ENCODE measurements at regions not wholly inside any gene's neighbourhood (a gene's known extent, or its start where the extent isn't known, plus 50 kb on each side); places are given as distances from the start of the nearest gene placed in this dataset.
A peak's percentile ranks its signal among the peaks of the same experiment; 100 is the strongest.

DNA sequence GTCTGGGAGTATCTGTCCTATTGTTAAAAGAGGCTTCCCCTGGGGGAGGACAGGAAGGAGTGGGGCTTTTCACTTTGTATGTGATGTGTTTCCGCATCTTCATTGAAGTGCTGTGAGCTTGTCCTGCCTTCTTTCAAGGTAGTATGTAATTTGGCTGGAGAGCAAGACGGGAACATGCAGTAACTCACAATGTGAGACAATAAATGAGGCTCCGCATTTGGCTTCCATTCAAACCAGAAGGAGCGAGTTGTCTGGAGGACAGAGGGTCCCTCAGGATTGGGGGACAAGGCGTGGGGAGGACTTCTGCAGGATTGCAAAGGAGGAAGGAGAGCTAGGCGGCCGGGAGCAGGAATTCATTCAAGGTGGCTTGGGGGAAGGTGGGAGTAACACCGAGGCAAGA, 203.5 kb downstream of the RBFOX3 start:
- Histone ChIP-seq H3K9me3 (no peaks in the 10 kb centered on the region), H3K27ac (no peak overlapping the region), H3K4me1 (replicated peaks) (no peaks in the 10 kb centered on the region), H3K27me3 (replicated peaks; ENCODE audit: insufficient read depth) (peaks cover 8% of the 10 kb centered on the region), H3K4me3 (no peak overlapping the region), H3K36me3 (no peaks in the 10 kb centered on the region)
- 7% methylated on average over 8 of the region's 8 CpGs for WGBS
- DNase-seq (ENCODE audit: low spot score), result peak; percentile 32
- intact Hi-C loops (cut with DNase I), result no loop called here
- TF ChIP-seq POLR2A (IDR thresholded peaks at IDR 0.05), result no peak
- no peak for TF ChIP-seq CTCF (IDR thresholded peaks at IDR 0.05)
- TF ChIP-seq POLR2AphosphoS5 (IDR thresholded peaks at IDR 0.05), result peak; percentile 55

- 45% methylated on average over 16 of the region's 16 CpGs for WGBS
- H3K27me3 ChIP-seq (replicated peaks; ENCODE audit: insufficient read depth), result peaks cover 13% of the 10 kb centered on the region
Observed at GRCh38 chr17:79406316-79406715, 204.5 kb downstream of the RBFOX3 start.

GRCh38 chr17:79405823-79406222, 205.0 kb downstream of the RBFOX3 start:
- whole genome bisulfite sequencing, result 100% methylated on average over 1 of the region's 1 CpG
- Histone ChIP-seq H3K9me3 (no peaks in the 10 kb centered on the region), H3K27ac (no peak overlapping the region), H3K27me3 (replicated peaks; ENCODE audit: insufficient read depth) (peaks cover 13% of the 10 kb centered on the region), H3K4me1 (replicated peaks) (no peaks in the 10 kb centered on the region), H3K36me3 (no peaks in the 10 kb centered on the region), H3K4me3 (no peak overlapping the region)
- DNase-seq (ENCODE audit: low spot score), result no peak
- intact Hi-C loops (cut with DNase I), result no loop called here
- TF ChIP-seq POLR2AphosphoS5 (IDR thresholded peaks at IDR 0.05) (no peak), CTCF (IDR thresholded peaks at IDR 0.05) (no peak), POLR2A (IDR thresholded peaks at IDR 0.05) (no peak)

More at GRCh38 chr17:79406316-79406715, 204.5 kb downstream of the RBFOX3 start:
- Histone ChIP-seq H3K27ac (no peak overlapping the region), H3K9me3 (no peaks in the 10 kb centered on the region), H3K4me3 (no peak overlapping the region), H3K36me3 (no peaks in the 10 kb centered on the region), H3K4me1 (replicated peaks) (no peaks in the 10 kb centered on the region)
- DNase-seq (ENCODE audit: low spot score), result no peak
- intact Hi-C loops (cut with DNase I), result no loop called here
- TF ChIP-seq CTCF (IDR thresholded peaks at IDR 0.05), result no peak
- no peak for TF ChIP-seq POLR2AphosphoS5 (IDR thresholded peaks at IDR 0.05)
- no peak for TF ChIP-seq POLR2A (IDR thresholded peaks at IDR 0.05)

DNA sequence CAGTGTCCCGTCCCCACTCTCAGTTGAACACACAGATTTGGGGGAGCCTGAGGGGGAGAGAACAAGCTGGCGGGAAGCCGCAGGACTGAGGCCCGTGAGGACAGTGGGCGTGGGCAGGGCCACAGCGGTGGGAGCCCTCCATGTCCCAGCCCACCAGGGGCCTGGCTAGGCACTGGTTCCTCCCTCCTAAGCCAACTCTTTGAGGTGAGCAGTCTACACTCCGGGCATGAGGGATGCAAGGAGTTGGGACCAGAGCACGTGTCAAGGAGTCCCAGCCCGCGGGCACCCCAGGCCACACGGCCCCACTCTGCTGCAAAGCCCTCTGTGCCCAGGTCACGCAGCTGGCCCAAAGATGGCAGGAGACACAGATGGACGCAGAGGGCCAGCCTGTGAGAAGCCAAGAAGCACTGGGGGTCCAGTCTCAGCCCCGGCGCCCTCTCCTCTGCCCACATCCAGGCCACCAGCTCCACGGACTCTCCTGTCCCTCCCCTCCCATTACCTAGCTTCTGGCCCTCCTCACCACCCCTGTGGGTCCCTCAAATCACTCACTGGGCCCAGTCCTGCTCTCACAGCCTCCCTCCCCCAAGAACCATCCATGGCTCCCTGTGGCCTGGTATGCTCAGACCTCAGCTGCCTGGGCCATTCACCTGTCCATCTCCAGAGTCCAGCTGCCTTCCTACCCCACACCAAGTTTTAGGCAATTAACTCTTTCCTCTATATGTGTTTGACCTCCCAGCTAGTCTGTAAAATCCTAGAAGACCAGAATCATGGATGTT, 206.5 kb downstream of the RBFOX3 start:
- DNase-seq (ENCODE audit: low spot score), result no peak
- intact Hi-C loops (cut with DNase I), result loop anchor here (5.0 kb wide), 1 partner anchor 303 kb away; no protein-coding TSS in a partner anchor

More for the DNA sequence above, 206.5 kb downstream of the RBFOX3 start:
- Histone ChIP-seq H3K27me3 (replicated peaks; ENCODE audit: insufficient read depth) (peaks cover 13% of the 10 kb centered on the region), H3K4me3 (no peak overlapping the region), H3K4me1 (replicated peaks) (no peaks in the 10 kb centered on the region), H3K36me3 (no peaks in the 10 kb centered on the region), H3K9me3 (no peaks in the 10 kb centered on the region), H3K27ac (no peak overlapping the region)
- 88% methylated on average over 15 of the region's 16 CpGs for WGBS
- TF ChIP-seq POLR2AphosphoS5 (IDR thresholded peaks at IDR 0.05) (no peak), POLR2A (IDR thresholded peaks at IDR 0.05) (no peak), CTCF (IDR thresholded peaks at IDR 0.05) (no peak)

Measured in prostate gland (tissue), 2 donors.